ENCODE measurements at regions not wholly inside any gene's neighbourhood (a gene's known extent, or its start where the extent isn't known, plus 50 kb on each side); places are given as distances from the start of the nearest gene placed in this dataset.

DNA sequence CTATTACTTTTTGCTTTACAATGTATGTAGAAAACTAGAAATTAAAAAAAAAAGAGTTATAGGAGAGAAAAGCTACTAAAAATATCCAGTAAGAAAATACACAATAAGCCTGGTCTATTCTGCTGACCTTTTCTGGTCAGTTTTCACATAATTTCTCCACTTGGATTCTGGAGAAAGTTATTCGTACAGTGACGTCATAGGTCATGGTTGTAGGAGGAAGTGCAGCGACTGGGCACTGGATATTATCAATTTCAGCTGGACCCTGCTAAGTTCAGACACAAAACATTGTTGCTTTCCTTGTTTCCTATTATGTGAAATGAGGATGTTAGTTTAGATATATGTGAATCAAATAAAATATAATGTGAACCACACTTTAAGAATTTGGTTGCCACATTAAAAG, 201.2 kb downstream of the MTRR start:
- Histone ChIP-seq H3K27ac (ENCODE audit: low read depth, low read length) (no peak overlapping the region), H3K4me3 (ENCODE audit: low read length) (no peak overlapping the region), H3K9me3 (ENCODE audit: control insufficient read depth, low read length) (no peaks in the 10 kb centered on the region), H3K27me3 (ENCODE audit: control insufficient read depth, insufficient read depth, low read length, poor library complexity, severe bottlenecking) (no peaks in the 10 kb centered on the region), H3K36me3 (ENCODE audit: control insufficient read depth, insufficient read depth, low read length) (no peaks in the 10 kb centered on the region), H3K4me1 (ENCODE audit: control insufficient read depth, insufficient read depth, low read length) (no peaks in the 10 kb centered on the region), H3K9ac (ENCODE audit: extremely low read depth, low read length, poor library complexity, severe bottlenecking) (no peak overlapping the region)
- no peak overlapping the region for H3K27ac Mint-ChIP-seq
- H3K36me3 Mint-ChIP-seq (ENCODE audit: low read depth) = no peaks in the 10 kb centered on the region
- H3K4me1 Mint-ChIP-seq = peaks cover 6% of the 10 kb centered on the region
- TF ChIP-seq, protein P1, sequence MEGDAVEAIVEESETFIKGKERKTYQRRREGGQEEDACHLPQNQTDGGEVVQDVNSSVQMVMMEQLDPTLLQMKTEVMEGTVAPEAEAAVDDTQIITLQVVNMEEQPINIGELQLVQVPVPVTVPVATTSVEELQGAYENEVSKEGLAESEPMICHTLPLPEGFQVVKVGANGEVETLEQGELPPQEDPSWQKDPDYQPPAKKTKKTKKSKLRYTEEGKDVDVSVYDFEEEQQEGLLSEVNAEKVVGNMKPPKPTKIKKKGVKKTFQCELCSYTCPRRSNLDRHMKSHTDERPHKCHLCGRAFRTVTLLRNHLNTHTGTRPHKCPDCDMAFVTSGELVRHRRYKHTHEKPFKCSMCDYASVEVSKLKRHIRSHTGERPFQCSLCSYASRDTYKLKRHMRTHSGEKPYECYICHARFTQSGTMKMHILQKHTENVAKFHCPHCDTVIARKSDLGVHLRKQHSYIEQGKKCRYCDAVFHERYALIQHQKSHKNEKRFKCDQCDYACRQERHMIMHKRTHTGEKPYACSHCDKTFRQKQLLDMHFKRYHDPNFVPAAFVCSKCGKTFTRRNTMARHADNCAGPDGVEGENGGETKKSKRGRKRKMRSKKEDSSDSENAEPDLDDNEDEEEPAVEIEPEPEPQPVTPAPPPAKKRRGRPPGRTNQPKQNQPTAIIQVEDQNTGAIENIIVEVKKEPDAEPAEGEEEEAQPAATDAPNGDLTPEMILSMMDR (conservative IDR thresholded peaks at IDR 0.05) = no peak
- no peak overlapping the region for H3K4me3 Mint-ChIP-seq
- DNase-seq = no peak
- 80 to 90% methylated on average over 1 to 3 of the region's 3 CpGs for WGBS, 2 experiments (ENCODE audit: insufficient coverage in 1 of 2, insufficient read length in 1 of 2)
- H3K27me3 Mint-ChIP-seq (ENCODE audit: insufficient read depth) = no peaks in the 10 kb centered on the region
- no peaks in the 10 kb centered on the region for H3K9me3 Mint-ChIP-seq

- Mint-ChIP-seq H3K4me3 (no peak overlapping the region), H3K27ac (no peak overlapping the region), H3K4me1 (no peaks in the 10 kb centered on the region), H3K9me3 (no peaks in the 10 kb centered on the region), H3K27me3 (ENCODE audit: insufficient read depth) (peaks cover 1% of the 10 kb centered on the region), H3K36me3 (ENCODE audit: low read depth) (no peaks in the 10 kb centered on the region)
- Histone ChIP-seq H3K4me1 (ENCODE audit: control insufficient read depth, insufficient read depth, low read length) (no peaks in the 10 kb centered on the region), H3K27ac (ENCODE audit: low read depth, low read length) (no peak overlapping the region), H3K9ac (ENCODE audit: extremely low read depth, low read length, poor library complexity, severe bottlenecking) (no peak overlapping the region), H3K27me3 (ENCODE audit: control insufficient read depth, insufficient read depth, low read length, poor library complexity, severe bottlenecking) (no peaks in the 10 kb centered on the region), H3K4me3 (ENCODE audit: low read length) (no peak overlapping the region), H3K9me3 (ENCODE audit: control insufficient read depth, low read length) (no peaks in the 10 kb centered on the region), H3K36me3 (ENCODE audit: control insufficient read depth, insufficient read depth, low read length) (no peaks in the 10 kb centered on the region)
- WGBS, 2 experiments (ENCODE audit: insufficient coverage in 1 of 2, insufficient read length in 1 of 2) = 88% methylated on average over 3 of the region's 4 CpGs; no CpG with 5 or more reads in 1 of the 2 experiments
- TF ChIP-seq, protein P1 (conservative IDR thresholded peaks at IDR 0.05) = no peak
- no peak for DNase-seq
Measured at GRCh38 chr5:8079056-8079455, 210.1 kb downstream of the MTRR start.

- DNase-seq = no peak
- no peaks in the 10 kb centered on the region for H3K36me3 Mint-ChIP-seq (ENCODE audit: low read depth)
Measured at GRCh38 chr5:8081179-8081578, 212.2 kb downstream of the MTRR start.

More at GRCh38 chr5:8081179-8081578, 212.2 kb downstream of the MTRR start:
- Histone ChIP-seq H3K4me3 (ENCODE audit: low read length) (no peak overlapping the region), H3K27ac (ENCODE audit: low read depth, low read length) (no peak overlapping the region), H3K9ac (ENCODE audit: extremely low read depth, low read length, poor library complexity, severe bottlenecking) (no peak overlapping the region), H3K27me3 (ENCODE audit: control insufficient read depth, insufficient read depth, low read length, poor library complexity, severe bottlenecking) (no peaks in the 10 kb centered on the region), H3K36me3 (ENCODE audit: control insufficient read depth, insufficient read depth, low read length) (no peaks in the 10 kb centered on the region), H3K9me3 (ENCODE audit: control insufficient read depth, low read length) (no peaks in the 10 kb centered on the region), H3K4me1 (ENCODE audit: control insufficient read depth, insufficient read depth, low read length) (no peaks in the 10 kb centered on the region)
- TF ChIP-seq, protein P1 (conservative IDR thresholded peaks at IDR 0.05) = no peak
- Mint-ChIP-seq H3K9me3 (no peaks in the 10 kb centered on the region), H3K27ac (peak overlapping the region; percentile 30), H3K4me1 (no peaks in the 10 kb centered on the region), H3K27me3 (ENCODE audit: insufficient read depth) (peaks cover 1% of the 10 kb centered on the region), H3K4me3 (no peak overlapping the region)
- WGBS, 2 experiments (ENCODE audit: insufficient coverage in 1 of 2, insufficient read length in 1 of 2) = 70 to 82% methylated on average over 2 to 5 of the region's 5 CpGs

Data from endodermal cell (in vitro differentiated cells).